Tibial nerve (tissue), 3 donors: ENCODE measurements at regions not wholly inside any gene's neighbourhood (a gene's known extent, or its start where the extent isn't known, plus 50 kb on each side); places are given as distances from the start of the nearest gene placed in this dataset.

Experiments
- CTCF ChIP-seq, 5 experiments: fragments of 200-600 bp in 3 of 5; fragments of 450-650 bp in 2 of 5; sonication (generic) in 3 of 5; IDR thresholded peaks; one replicate each; pipeline ENCODE4 v1.5.1; 2016 to 2019; ENCODE audit warnings: antibody characterized with exemption in 5 of 5, mild to moderate bottlenecking in 3 of 5, moderate library complexity in 2 of 5
- POLR2A ChIP-seq, 2 donors: fragments of 450-650 bp; IDR thresholded peaks; one replicate each; pipeline ENCODE4 v1.6.1; 2017; ENCODE audit warnings: antibody characterized with exemption in 2 of 2, mild to moderate bottlenecking in 2 of 2, moderate library complexity in 2 of 2

- no peak for TF ChIP-seq POLR2A (IDR thresholded peaks at IDR 0.05)
- no peak for TF ChIP-seq CTCF (IDR thresholded peaks at IDR 0.05)
These were observed 1467.6 kb downstream of the MAT2B start for GRCh38 chr5:164972973-164973372.
